ENCODE measurements at regions not wholly inside any gene's neighbourhood (a gene's known extent, or its start where the extent isn't known, plus 50 kb on each side); places are given as distances from the start of the nearest gene placed in this dataset.

DNA sequence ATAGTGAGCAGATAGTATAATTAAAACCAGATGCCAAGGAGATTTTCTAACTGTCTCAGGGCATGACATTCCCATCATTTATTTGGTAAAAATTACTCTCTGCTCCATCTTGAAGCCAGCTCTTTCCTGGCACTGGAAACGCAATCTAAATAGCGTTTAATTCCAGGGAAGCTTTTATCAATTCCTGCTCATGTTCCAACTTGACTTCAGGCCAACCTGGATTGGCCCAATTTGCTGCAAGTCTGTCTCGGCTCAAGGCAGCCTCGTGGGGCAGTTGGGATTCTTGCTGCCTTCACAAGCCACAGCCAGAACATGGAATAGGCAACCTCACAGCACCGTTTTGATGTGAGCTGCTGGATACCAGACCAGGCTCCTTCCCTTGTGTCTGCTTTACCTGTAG, 1255.9 kb downstream of the TBC1D22A start:
- TF ChIP-seq, protein P1, sequence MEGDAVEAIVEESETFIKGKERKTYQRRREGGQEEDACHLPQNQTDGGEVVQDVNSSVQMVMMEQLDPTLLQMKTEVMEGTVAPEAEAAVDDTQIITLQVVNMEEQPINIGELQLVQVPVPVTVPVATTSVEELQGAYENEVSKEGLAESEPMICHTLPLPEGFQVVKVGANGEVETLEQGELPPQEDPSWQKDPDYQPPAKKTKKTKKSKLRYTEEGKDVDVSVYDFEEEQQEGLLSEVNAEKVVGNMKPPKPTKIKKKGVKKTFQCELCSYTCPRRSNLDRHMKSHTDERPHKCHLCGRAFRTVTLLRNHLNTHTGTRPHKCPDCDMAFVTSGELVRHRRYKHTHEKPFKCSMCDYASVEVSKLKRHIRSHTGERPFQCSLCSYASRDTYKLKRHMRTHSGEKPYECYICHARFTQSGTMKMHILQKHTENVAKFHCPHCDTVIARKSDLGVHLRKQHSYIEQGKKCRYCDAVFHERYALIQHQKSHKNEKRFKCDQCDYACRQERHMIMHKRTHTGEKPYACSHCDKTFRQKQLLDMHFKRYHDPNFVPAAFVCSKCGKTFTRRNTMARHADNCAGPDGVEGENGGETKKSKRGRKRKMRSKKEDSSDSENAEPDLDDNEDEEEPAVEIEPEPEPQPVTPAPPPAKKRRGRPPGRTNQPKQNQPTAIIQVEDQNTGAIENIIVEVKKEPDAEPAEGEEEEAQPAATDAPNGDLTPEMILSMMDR (IDR thresholded peaks at IDR 0.05; ENCODE audit: insufficient read depth, low read length, poor library complexity, severe bottlenecking): no peak
- Histone ChIP-seq H3K27me3 (replicated peaks; ENCODE audit: control insufficient read depth, insufficient read depth, low read length) (no peaks in the 10 kb centered on the region), H3K36me3 (ENCODE audit: control insufficient read depth, insufficient read depth, low read length) (no peaks in the 10 kb centered on the region), H3K4me3 (replicated peaks; ENCODE audit: low read depth, low read length) (no peak overlapping the region)
- no peak for DNase-seq (ENCODE audit: extremely low read depth, insufficient read length)

DNA sequence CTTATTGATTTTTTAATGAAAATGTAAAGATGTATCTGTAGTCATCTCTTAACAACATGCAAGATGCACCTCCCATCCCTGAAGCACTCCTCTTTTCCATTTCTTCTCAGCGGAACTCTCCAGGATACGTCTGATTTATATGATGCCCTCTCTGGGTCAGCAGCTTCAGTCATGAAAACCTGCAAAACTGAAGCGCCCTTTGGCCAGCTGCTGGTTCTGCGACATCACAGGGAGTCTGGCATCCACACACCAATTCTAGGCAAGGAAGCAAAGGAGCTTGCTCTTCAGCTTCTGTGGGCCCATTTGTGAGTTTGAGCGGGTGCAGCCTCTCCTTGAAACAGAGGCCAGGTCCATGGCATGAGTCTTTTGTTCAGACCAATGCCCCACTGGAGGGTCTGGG, 1253.3 kb downstream of the TBC1D22A start:
- TF ChIP-seq, protein P1 (IDR thresholded peaks at IDR 0.05; ENCODE audit: insufficient read depth, low read length, poor library complexity, severe bottlenecking): no peak
- H3K27me3 ChIP-seq (replicated peaks; ENCODE audit: control insufficient read depth, insufficient read depth, low read length): no peaks in the 10 kb centered on the region
- DNase-seq (ENCODE audit: extremely low read depth, insufficient read length): no peak

DNA sequence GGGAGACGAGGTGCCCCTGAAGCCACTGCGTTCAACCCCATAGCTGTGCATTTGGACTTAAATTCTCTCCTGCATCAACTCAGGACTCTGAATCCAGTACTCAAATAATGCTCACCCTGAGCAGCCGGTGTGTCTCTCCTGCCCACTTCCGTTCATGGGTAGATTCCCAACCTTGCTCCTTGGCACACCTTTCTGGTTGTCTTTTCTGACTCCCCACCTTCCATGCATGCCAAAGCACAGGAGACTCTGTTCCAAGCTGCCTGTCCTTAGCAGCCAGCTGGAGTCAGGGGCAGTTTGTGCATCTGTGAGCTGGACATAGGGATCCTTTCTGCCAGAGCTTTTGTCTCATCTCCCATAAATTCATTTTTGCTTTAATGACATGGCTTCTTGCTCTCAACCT, 1242.5 kb downstream of the TBC1D22A start:
- H3K27me3 ChIP-seq (replicated peaks; ENCODE audit: control insufficient read depth, insufficient read depth, low read length): no peaks in the 10 kb centered on the region
- no peaks in the 10 kb centered on the region for H3K36me3 ChIP-seq (ENCODE audit: control insufficient read depth, insufficient read depth, low read length)
- no peak for DNase-seq (ENCODE audit: extremely low read depth, insufficient read length)
- no peak overlapping the region for H3K4me3 ChIP-seq (replicated peaks; ENCODE audit: low read depth, low read length)
- TF ChIP-seq, protein P1 (IDR thresholded peaks at IDR 0.05; ENCODE audit: insufficient read depth, low read length, poor library complexity, severe bottlenecking): no peak

More for the DNA sequence above, 1253.3 kb downstream of the TBC1D22A start:
- Histone ChIP-seq H3K36me3 (ENCODE audit: control insufficient read depth, insufficient read depth, low read length) (no peaks in the 10 kb centered on the region), H3K4me3 (replicated peaks; ENCODE audit: low read depth, low read length) (no peak overlapping the region)

DNA sequence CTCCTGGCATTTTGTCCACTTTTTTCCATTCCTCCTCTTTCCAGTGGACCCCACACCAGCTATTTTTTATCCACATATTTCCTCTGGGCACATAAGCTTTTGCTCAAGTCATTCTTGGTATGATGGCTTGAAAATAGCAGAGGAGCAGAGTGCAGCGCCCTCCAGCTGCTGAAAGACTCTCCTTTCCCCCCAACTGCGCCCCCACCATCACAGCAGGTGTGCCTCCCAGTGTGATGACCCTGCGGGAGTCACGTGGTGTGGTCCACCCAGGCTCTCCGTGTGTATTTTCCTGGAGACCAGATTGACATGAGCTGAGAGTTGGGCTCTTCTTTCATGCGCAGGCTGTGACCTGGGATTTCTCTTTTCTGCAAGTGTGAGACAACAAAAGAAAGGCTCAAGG, 1241.6 kb downstream of the TBC1D22A start:
- H3K4me3 ChIP-seq (replicated peaks; ENCODE audit: low read depth, low read length): no peak overlapping the region
- TF ChIP-seq, protein P1 (IDR thresholded peaks at IDR 0.05; ENCODE audit: insufficient read depth, low read length, poor library complexity, severe bottlenecking): no peak
- H3K27me3 ChIP-seq (replicated peaks; ENCODE audit: control insufficient read depth, insufficient read depth, low read length): no peaks in the 10 kb centered on the region
- no peak for DNase-seq (ENCODE audit: extremely low read depth, insufficient read length)
- H3K36me3 ChIP-seq (ENCODE audit: control insufficient read depth, insufficient read depth, low read length): no peaks in the 10 kb centered on the region

DNA sequence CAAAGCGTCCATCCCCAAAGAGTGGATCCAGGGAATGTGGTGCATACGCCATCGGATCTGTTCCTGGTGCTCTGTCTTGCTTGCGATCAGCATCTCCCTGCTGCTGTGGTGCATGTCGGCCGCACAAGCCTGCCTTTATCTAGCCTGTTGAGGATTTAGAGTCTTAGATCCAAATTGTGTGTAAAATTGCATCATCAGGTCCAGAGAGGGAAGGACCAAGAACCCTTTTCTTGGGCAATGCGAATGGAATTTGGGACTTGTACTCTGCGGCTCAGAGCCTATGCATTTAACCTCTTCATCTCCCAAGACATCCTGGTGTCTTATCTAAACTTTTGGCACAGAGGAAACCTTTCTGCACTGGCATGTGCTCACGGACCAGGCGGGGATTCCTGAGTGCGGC, 1238.7 kb downstream of the TBC1D22A start:
- DNase-seq (ENCODE audit: extremely low read depth, insufficient read length): no peak
- Histone ChIP-seq H3K4me3 (replicated peaks; ENCODE audit: low read depth, low read length) (no peak overlapping the region), H3K36me3 (ENCODE audit: control insufficient read depth, insufficient read depth, low read length) (no peaks in the 10 kb centered on the region), H3K27me3 (replicated peaks; ENCODE audit: control insufficient read depth, insufficient read depth, low read length) (no peaks in the 10 kb centered on the region)
- TF ChIP-seq, protein P1 (IDR thresholded peaks at IDR 0.05; ENCODE audit: insufficient read depth, low read length, poor library complexity, severe bottlenecking): no peak

DNA sequence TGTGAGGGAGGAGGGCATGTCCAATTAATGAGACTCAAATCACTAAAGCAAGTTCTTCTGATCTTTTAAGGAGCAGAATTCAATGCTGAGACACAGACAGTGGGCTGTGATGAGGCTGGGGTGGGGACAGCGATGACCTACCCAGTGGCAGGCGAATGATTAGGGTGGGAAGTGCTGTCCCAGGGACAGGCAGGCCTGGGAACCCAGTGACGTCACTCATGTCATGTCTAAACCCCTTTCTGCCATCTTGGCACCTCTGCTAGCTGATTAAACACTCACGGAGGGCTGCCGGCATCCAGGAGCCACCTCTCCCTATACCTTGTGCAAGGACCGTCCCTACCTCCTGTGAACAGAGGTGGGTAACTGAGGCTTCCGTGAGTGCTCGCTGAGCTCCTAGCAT, 1235.2 kb downstream of the TBC1D22A start:
- no peak for DNase-seq (ENCODE audit: extremely low read depth, insufficient read length)
- Histone ChIP-seq H3K27me3 (replicated peaks; ENCODE audit: control insufficient read depth, insufficient read depth, low read length) (no peaks in the 10 kb centered on the region), H3K36me3 (ENCODE audit: control insufficient read depth, insufficient read depth, low read length) (no peaks in the 10 kb centered on the region), H3K4me3 (replicated peaks; ENCODE audit: low read depth, low read length) (no peak overlapping the region)
- TF ChIP-seq, protein P1 (IDR thresholded peaks at IDR 0.05; ENCODE audit: insufficient read depth, low read length, poor library complexity, severe bottlenecking): no peak
